H1 (cell line): ENCODE measurements at regions not wholly inside any gene's neighbourhood (a gene's known extent, or its start where the extent isn't known, plus 50 kb on each side); places are given as distances from the start of the nearest gene placed in this dataset.

Source experiments
- CTCF ChIA-PET: fragments of 300-600 bp; sonication (Branson Sonifier 250); formaldehyde crosslinking; loops from one replicate; lab custom pipeline; 2021; ENCODE audit not compliant: partially characterized antibody; lab: Charles Lee
- POLR2A ChIA-PET: fragments of 300-600 bp; sonication (Branson Sonifier 250); formaldehyde crosslinking; loops from one replicate; lab custom pipeline; 2021; ENCODE audit warnings: inconsistent platforms; ENCODE audit not compliant: partially characterized antibody; lab: Charles Lee
- DNase-seq, 2 experiments: peaks; one replicate each; pipeline versions ENCODE4 v3.0.0 to v3.0.0-alpha.2; 2010 to 2022; ENCODE audit warnings: low spot score in 2 of 2, low read depth in 1 of 2, mixed read lengths in 1 of 2
- FAIRE-seq: peaks from 2 replicates; lab custom pipeline; 2011; peaks lifted over from hg19 to GRCh38; lab: Jason Lieb, UNC
- H2AFZ ChIP-seq: 2 replicates; pipeline ENCODE4 v1.8.1; 2012; ENCODE audit warnings: low read length, inconsistent platforms
- H2AK5ac ChIP-seq: 2 replicates; pipeline ENCODE4 v1.6.1; 2013; ENCODE audit warnings: low read depth, low read length
- H2BK120ac ChIP-seq: replicated peaks from 2 replicates; pipeline ENCODE3; 2013; ENCODE audit warnings: low read depth, low read length, inconsistent platforms
- H2BK12ac ChIP-seq: 2 replicates; pipeline ENCODE4 v1.6.1; 2013; ENCODE audit warnings: low read depth, low read length
- H2BK15ac ChIP-seq: 2 replicates; pipeline ENCODE4 v1.6.1; 2013; ENCODE audit warnings: low read length
- H2BK20ac ChIP-seq: 2 replicates; pipeline ENCODE4 v1.6.1; 2013; ENCODE audit warnings: low read length
- H2BK5ac ChIP-seq: 2 replicates; pipeline ENCODE4 v1.6.1; 2013; ENCODE audit warnings: low read depth, low read length
- H3K14ac ChIP-seq: 2 replicates; pipeline ENCODE4 v1.6.1; 2013; ENCODE audit warnings: inconsistent platforms; ENCODE audit not compliant: insufficient read length
- H3K18ac ChIP-seq: 2 replicates; pipeline ENCODE4 v1.6.1; 2013; ENCODE audit warnings: low read length; ENCODE audit errors: extremely low read depth
- H3K23ac ChIP-seq: 2 replicates; pipeline ENCODE4 v1.6.1; 2013; ENCODE audit warnings: inconsistent platforms; ENCODE audit not compliant: insufficient read length
- H3K23me2 ChIP-seq: 2 replicates; pipeline ENCODE4 v1.6.1; 2013; ENCODE audit warnings: low read depth, low read length
- H3K27ac ChIP-seq: 2 replicates; pipeline ENCODE4 v1.6.1; 2011; ENCODE audit warnings: low read depth, low read length, inconsistent platforms
- H3K27me3 ChIP-seq, 4 experiments: replicated peaks in 1 of 4; 1 replicate in 1 of 4; 2 replicates in 3 of 4; pipeline versions ENCODE4 v1.6.1 to v1.8.1; 2011 to 2013; ENCODE audit warnings: low read length in 3 of 4, mild to moderate bottlenecking in 3 of 4, inconsistent platforms in 2 of 4, mixed read lengths in 2 of 4, moderate library complexity in 1 of 4; ENCODE audit not compliant: control insufficient read depth in 3 of 4, insufficient read depth in 3 of 4; ENCODE audit errors: extremely low read depth in 1 of 4
- H3K36me3 ChIP-seq, 4 experiments: 2 replicates each; pipeline versions ENCODE4 v1.6.1 to v1.8.1; 2011 to 2013; ENCODE audit warnings: mild to moderate bottlenecking in 4 of 4, low read length in 3 of 4, moderate library complexity in 2 of 4, control low read depth in 1 of 4, inconsistent platforms in 1 of 4; ENCODE audit not compliant: insufficient read depth in 4 of 4, control insufficient read depth in 2 of 4
- H3K4ac ChIP-seq: replicated peaks from 2 replicates; pipeline ENCODE3; 2013; ENCODE audit warnings: low read length, low read depth, mixed read lengths, inconsistent platforms; ENCODE audit not compliant: insufficient read length
- H3K4me1 ChIP-seq, 4 experiments: replicated peaks in 1 of 4; 1 replicate in 1 of 4; 2 replicates in 3 of 4; pipeline versions ENCODE4 v1.6.1 to v1.8.1; 2011 to 2013; ENCODE audit warnings: low read length in 3 of 4, inconsistent platforms in 2 of 4, mixed read lengths in 1 of 4; ENCODE audit not compliant: insufficient read depth in 4 of 4, control insufficient read depth in 3 of 4
- H3K4me2 ChIP-seq, 2 experiments: 2 replicates each; pipeline versions ENCODE4 v1.6.1 to v1.8.1; 2011 to 2013; ENCODE audit warnings: low read depth in 2 of 2, low read length in 2 of 2, control low read depth in 1 of 2, inconsistent platforms in 1 of 2, mild to moderate bottlenecking in 1 of 2; ENCODE audit not compliant: insufficient read depth in 1 of 2
- H3K4me3 ChIP-seq, 4 experiments: fragments of 200-600, 300-600 bp in 1 of 4; sonication (generic), shearing (Covaris generic), sonication (Bioruptor Twin) in 1 of 4; 2 replicates each; pipeline versions ENCODE4 v1.5.1 to v1.8.1; 2011 to 2016; ENCODE audit warnings: low read length in 4 of 4, low read depth in 3 of 4, control low read depth in 2 of 4, inconsistent platforms in 2 of 4, mild to moderate bottlenecking in 2 of 4, mixed read lengths in 1 of 4, moderate library complexity in 1 of 4; ENCODE audit not compliant: insufficient read depth in 2 of 4; ENCODE audit errors: extremely low read depth in 1 of 4
- H3K56ac ChIP-seq: replicated peaks from 2 replicates; pipeline ENCODE3; 2013; ENCODE audit warnings: low read depth, mild to moderate bottlenecking, mixed read lengths, low read length, inconsistent platforms; ENCODE audit not compliant: insufficient read length
- H3K79me1 ChIP-seq: 2 replicates; pipeline ENCODE4 v1.6.1; 2013; ENCODE audit warnings: low read depth, low read length, control low read depth
- H3K79me2 ChIP-seq, 2 experiments: 2 replicates each; pipeline versions ENCODE4 v1.6.1 to v1.8.1; 2012 to 2013; ENCODE audit warnings: low read length in 2 of 2, mild to moderate bottlenecking in 2 of 2, inconsistent platforms in 1 of 2; ENCODE audit not compliant: insufficient read depth in 2 of 2, control insufficient read depth in 1 of 2
- H3K9ac ChIP-seq, 4 experiments: replicated peaks in 1 of 4; 1 replicate in 1 of 4; 2 replicates in 3 of 4; pipeline versions ENCODE4 v1.6.1 to v1.8.1; 2011 to 2013; ENCODE audit warnings: low read depth in 3 of 4, low read length in 3 of 4, control low read depth in 2 of 4, mild to moderate bottlenecking in 2 of 4, moderate library complexity in 2 of 4, inconsistent platforms in 1 of 4; ENCODE audit errors: extremely low read depth in 1 of 4
- H3K9me3 ChIP-seq, 2 experiments: 2 replicates each; pipeline versions ENCODE4 v1.6.1 to v1.8.1; 2012 to 2013; ENCODE audit warnings: mild to moderate bottlenecking in 2 of 2, moderate library complexity in 2 of 2, control low read depth in 1 of 2, inconsistent platforms in 1 of 2, low read depth in 1 of 2, low read length in 1 of 2, mixed read lengths in 1 of 2; ENCODE audit not compliant: insufficient read depth in 2 of 2
- H4K20me1 ChIP-seq, 2 experiments: replicated peaks in 1 of 2; 2 replicates each; pipeline versions ENCODE3 to v1.8.1; 2011 to 2013; ENCODE audit warnings: inconsistent platforms in 2 of 2, low read length in 2 of 2, mild to moderate bottlenecking in 1 of 2; ENCODE audit not compliant: insufficient read depth in 2 of 2, control insufficient read depth in 1 of 2
- H4K5ac ChIP-seq: 2 replicates; pipeline ENCODE4 v1.6.1; 2013; ENCODE audit warnings: low read length, low read depth, mixed read lengths, inconsistent platforms; ENCODE audit not compliant: insufficient read length
- H4K8ac ChIP-seq: 2 replicates; pipeline ENCODE4 v1.8.0; 2013; ENCODE audit warnings: mild to moderate bottlenecking, moderate library complexity, low read length, inconsistent platforms; ENCODE audit not compliant: insufficient read depth; ENCODE audit errors: extremely low read depth
- H4K91ac ChIP-seq: replicated peaks from 2 replicates; pipeline ENCODE3; 2013; ENCODE audit warnings: low read length, mixed read lengths, inconsistent platforms; ENCODE audit not compliant: insufficient read length
- CEBPB ChIP-seq: IDR thresholded peaks from 2 replicates; pipeline ENCODE4 v1.6.1; 2012; ENCODE audit warnings: low read depth, low read length
- CREB1 ChIP-seq: IDR thresholded peaks from 2 replicates; pipeline ENCODE4 v1.6.1; 2012; ENCODE audit warnings: inconsistent platforms
- JUND ChIP-seq: IDR thresholded peaks from 2 replicates; pipeline ENCODE4 v1.6.1; 2011; ENCODE audit warnings: mild to moderate bottlenecking, improper control_type of control experiment, low read length
- MAFK ChIP-seq: IDR thresholded peaks from 2 replicates; pipeline ENCODE4 v1.6.1; 2012; ENCODE audit warnings: low read depth, mild to moderate bottlenecking, improper control_type of control experiment, low read length
- SIRT6 ChIP-seq: IDR thresholded peaks from one replicate; pipeline ENCODE4 v1.7.1; 2012; ENCODE audit warnings: low read length, inconsistent platforms
- SIX5 ChIP-seq: IDR thresholded peaks from 2 replicates; pipeline ENCODE4 v1.6.1; 2011; ENCODE audit warnings: mild to moderate bottlenecking, low read depth, low read length
- WGBS, 2 experiments: shearing (Covaris generic) in 1 of 2; methylation state at CpG; one replicate each; pipeline versions ENCODE4 v1.1.6 to v1.1.7; 2013 to 2015; ENCODE audit warnings: low lambda C conversion rate in 2 of 2, mixed read lengths in 2 of 2, inconsistent platforms in 1 of 2, low coverage in 1 of 2, missing lambda C conversion rate in 1 of 2; ENCODE audit not compliant: insufficient replicate concordance in 2 of 2, insufficient coverage in 1 of 2, insufficient read length in 1 of 2; ENCODE audit errors: extremely low coverage in 1 of 2, missing lambda C conversion rate in 1 of 2; 5-methylcytosine and 5-hydroxymethylcytosine counted together

DNA sequence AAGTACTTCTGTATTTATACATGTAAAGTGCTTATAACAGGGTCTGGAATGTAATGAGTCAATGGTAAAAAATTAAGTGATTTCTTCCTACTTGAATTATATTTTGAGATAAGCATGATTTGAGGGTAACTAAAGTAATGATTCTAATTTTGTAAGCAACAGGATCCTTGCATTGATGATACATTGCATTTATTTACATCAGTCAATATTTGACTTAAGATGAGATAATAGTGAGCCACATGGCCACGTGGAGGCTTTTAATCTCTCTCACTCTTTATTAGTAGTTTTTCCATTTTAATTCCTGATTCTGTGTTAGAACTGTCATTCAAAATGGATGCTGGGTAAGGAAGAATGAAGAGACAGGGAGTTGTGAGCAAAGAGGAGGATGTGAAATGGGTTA is 298.1 kb upstream of the PRICKLE1 start:
- DNase-seq (no peak), FAIRE-seq (no peak)
- Histone ChIP-seq H3K9ac (no peak overlapping the region), H3K79me1 (no peaks in the 10 kb centered on the region), H3K27me3 (no peaks in the 10 kb centered on the region), H3K27ac (no peak overlapping the region), H2BK120ac (no peak overlapping the region), H3K4me1 (no peaks in the 10 kb centered on the region), H3K23me2 (no peaks in the 10 kb centered on the region), H2BK5ac (no peak overlapping the region), H2BK15ac (no peak overlapping the region), H3K14ac (no peak overlapping the region), H3K4me3 (no peak overlapping the region), H4K5ac (no peak overlapping the region), H3K79me2 (no peaks in the 10 kb centered on the region), H4K8ac (no peak overlapping the region), H3K18ac (no peak overlapping the region), H2BK12ac (no peak overlapping the region), H3K36me3 (no peaks in the 10 kb centered on the region), H3K56ac (no peak overlapping the region), H2AFZ (no peak overlapping the region), H4K20me1 (no peaks in the 10 kb centered on the region), H3K23ac (no peak overlapping the region), H3K9me3 (no peaks in the 10 kb centered on the region), H2AK5ac (no peak overlapping the region), H2BK20ac (no peak overlapping the region), H3K4me2 (no peak overlapping the region), H3K4ac (no peak overlapping the region), H4K91ac (no peak overlapping the region)
- CTCF ChIA-PET = interaction anchor here (0.6 kb wide), 1 partner anchor 1430 kb away, joined by 3 read pairs; no protein-coding TSS in a partner anchor
- WGBS, 2 experiments = 63% methylated on average over 1 of the region's 1 CpG; no CpG with 5 or more reads in 1 of the 2 experiments
- POLR2A ChIA-PET = no interaction called here
- TF ChIP-seq MAFK (no peak), JUND (no peak), CEBPB (no peak), SIX5 (no peak), SIRT6 (no peak), CREB1 (no peak)
